ENCODE measurements at regions not wholly inside any gene's neighbourhood (a gene's known extent, or its start where the extent isn't known, plus 50 kb on each side); places are given as distances from the start of the nearest gene placed in this dataset.

GRCh38 chr2:128392207-128392606 lies 73.5 kb upstream of the HS6ST1 start:
- TF ChIP-seq POLR2A (IDR thresholded peaks at IDR 0.05) = no peak
- no peak for TF ChIP-seq CTCF (IDR thresholded peaks at IDR 0.05)

Data from ovary (tissue), 3 donors.